ENCODE measurements at regions not wholly inside any gene's neighbourhood (a gene's known extent, or its start where the extent isn't known, plus 50 kb on each side); places are given as distances from the start of the nearest gene placed in this dataset.

GRCh38 chr17:73758245-73758644, 114.0 kb upstream of the SDK2 start:
- no peak for DNase-seq

GRCh38 chr17:73759324-73759723, 115.1 kb upstream of the SDK2 start:
- no peak for DNase-seq

- DNase-seq: no peak
Measured at GRCh38 chr17:73759734-73760438, 115.6 kb upstream of the SDK2 start.

- no peak for DNase-seq
Measured at GRCh38 chr17:73760439-73760758, 116.2 kb upstream of the SDK2 start.

DNA sequence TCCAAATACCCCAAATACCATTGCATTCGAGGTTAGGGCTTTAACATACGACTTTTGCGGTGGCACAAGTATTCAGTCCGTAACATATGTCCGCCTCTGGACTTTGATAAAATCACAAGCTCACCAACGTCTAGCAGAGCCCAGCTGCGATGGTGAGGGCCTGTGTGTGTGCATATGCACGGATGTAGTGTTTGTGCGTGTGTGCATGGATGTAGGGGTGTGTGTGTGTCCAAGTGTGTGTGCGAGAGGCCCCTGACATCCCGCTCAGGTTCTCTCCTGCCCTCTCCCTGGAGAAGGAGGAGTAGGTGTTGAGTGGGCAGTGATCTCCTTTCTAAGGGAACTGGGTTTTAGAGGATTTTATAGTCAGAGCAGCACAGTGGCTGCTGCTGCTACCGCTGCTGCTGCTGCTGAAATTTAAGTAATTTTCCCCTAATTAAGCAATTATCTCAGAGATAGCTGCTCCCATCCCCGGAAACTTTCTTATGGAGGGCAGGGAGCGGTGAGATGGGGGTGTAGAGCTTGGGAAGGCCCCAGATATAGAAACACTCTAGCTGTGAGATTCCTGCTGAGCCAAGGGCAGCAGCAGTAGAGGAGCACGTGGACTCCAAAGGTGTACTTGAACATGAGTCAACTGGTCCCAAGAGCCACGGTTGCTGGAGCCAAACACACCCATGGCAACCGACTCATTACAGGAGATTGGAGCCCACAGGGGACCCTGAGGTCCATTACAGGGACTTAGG, 121.7 kb upstream of the SDK2 start:
- DNase-seq: no peak

GRCh38 chr17:73767696-73768095, 123.5 kb upstream of the SDK2 start:
- no peak for DNase-seq

- no peak for DNase-seq
Measured at GRCh38 chr17:73768691-73769090, 124.4 kb upstream of the SDK2 start.

DNA sequence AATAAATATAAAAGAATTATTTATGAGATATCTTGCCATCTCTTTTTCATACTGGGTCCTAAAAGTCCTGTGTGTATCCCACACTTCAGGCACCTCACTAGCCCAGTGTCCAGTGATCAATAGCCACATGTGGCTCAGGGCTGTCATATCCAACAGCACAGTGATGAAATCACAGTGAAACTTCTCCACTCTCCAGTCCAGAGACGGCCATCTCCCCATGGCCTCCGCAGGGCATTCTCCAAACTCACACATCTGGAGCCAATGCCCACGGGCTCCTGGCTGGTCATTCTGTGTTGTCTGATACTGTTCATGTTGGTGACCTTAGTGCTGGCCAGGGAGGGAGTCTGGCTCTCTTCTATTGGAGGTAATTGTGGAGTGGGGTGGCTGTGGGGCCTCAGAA, 125.2 kb upstream of the SDK2 start:
- DNase-seq: no peak

- no peak for DNase-seq
Measured at GRCh38 chr17:73770115-73770848, 126.0 kb upstream of the SDK2 start.

DNA sequence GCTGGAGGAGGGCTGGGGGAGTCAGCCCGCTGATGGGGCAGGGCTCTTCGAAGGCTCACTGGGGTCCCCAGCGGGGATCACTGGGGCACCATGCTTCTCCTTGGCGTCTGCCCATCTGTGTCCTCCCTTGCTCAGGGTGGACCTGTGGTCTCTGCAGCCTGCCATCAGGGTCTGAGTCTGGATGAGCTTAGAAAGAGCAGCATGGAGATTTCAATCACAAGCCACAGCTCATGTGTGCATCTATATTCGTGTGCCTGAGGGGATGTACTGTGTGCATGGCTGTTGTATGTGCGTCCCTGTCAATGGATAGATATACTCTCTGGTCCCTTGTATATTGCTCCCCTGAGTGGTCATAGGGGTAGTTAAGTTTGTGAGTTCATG, 126.6 kb upstream of the SDK2 start:
- DNase-seq: no peak

DNA sequence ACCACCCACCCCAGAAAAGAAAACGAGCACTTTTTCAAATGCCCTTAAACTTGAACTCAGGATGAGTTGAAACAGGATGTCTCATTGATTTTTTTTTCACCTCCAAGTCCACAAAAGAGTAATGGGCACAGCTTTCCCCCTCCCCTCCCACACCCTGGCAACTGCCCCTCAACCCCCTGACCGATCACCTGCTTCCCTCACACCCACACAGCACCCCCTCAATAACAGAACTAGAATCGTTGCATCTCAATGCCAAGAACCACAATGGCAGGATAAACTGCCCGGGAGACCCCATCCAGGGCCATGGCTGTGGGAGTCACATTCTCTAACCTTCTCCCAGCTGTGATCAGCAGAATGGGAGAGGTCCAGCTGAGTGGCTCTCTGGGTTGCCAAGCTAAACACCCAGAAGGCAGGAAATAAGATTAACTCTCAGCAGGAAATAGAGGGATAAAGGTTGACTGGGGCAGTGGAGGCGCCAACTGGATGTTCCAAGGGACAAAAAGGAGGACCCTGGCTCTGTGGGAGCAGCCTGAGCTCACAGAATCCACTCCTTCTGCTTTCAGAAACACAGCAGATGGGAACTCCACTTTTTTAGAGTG, 128.0 kb upstream of the SDK2 start:
- no peak for DNase-seq

- peak; percentile 57 for DNase-seq
Measured at GRCh38 chr17:73773702-73774101, 129.5 kb upstream of the SDK2 start.

DNA sequence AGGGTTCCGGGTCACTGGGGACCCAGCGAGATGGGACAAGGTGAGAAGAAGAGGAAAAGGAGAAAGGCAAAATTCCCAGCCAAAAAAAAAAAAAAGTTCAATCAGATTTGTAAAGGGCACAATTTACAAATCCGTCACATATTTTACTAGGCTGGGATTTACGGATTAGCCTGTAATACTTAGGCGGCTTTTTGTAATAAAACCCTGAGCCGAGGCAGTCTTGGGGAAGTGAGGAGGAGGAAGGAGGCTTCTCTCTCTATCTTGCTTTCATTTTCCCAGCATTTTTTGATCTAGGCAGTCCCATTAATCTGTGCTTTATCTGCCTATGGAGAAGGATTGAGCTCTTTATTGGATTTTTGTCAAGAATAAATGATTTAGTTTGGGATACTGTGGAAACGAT, 130.6 kb upstream of the SDK2 start:
- DNase-seq: no peak

GRCh38 chr17:73776351-73777130, 132.3 kb upstream of the SDK2 start:
- no peak for DNase-seq

GRCh38 chr17:73777131-73777449, 132.8 kb upstream of the SDK2 start:
- DNase-seq: no peak

GRCh38 chr17:73782231-73782630, 138.0 kb upstream of the SDK2 start:
- DNase-seq: no peak

- no peak for DNase-seq
Measured at GRCh38 chr17:73782641-73783381, 138.6 kb upstream of the SDK2 start.

DNA sequence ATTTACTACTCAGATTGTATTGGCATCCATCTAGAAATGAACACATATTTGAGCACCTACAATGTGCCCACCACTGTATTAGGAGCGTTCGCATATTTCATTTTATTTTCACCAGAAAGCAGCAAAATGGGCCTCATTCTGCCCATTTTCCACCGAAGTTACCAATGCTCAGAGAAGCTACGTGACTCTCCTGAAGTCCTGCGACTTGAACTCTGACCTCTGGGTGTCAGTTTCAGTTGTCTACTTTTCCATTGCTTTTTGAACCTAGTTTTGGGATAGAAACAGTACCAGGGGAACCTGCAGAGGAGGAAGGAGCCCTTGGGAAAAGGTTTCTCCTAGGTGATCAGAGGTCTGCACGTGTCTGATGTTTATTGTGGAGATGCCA, 139.1 kb upstream of the SDK2 start:
- DNase-seq: no peak

DNA sequence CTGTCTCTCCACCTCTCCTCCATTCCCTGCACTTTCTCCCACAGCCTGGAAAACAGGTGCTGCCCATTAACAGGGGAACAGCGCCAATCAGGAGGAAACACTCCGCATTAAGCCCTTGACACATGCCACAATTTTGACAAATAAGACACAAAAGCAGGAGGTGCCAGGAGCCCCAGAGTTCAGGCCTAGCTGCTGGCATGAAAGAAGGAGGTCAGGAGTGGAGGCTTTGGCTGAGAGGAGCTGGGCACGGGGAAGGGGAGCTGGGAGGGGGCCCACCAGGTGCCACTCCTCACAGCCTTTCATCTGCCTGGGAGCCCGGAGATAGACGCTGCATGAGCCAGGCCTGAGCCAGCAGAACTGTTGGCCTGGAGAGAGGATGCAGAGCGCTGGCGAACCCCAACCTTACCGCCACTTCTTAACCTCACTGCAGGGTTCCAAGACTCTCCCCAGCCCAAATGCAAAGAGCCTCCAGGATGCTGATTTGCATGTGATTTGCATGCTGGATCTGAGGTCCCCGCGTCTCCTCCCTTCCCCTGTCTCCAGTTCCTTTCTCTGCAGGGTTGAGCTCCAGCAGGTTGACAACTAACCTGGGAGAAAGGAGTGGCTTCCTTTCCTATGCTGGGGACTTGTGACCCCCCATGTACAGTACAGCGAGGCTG, 139.8 kb upstream of the SDK2 start:
- DNase-seq: no peak

DNA sequence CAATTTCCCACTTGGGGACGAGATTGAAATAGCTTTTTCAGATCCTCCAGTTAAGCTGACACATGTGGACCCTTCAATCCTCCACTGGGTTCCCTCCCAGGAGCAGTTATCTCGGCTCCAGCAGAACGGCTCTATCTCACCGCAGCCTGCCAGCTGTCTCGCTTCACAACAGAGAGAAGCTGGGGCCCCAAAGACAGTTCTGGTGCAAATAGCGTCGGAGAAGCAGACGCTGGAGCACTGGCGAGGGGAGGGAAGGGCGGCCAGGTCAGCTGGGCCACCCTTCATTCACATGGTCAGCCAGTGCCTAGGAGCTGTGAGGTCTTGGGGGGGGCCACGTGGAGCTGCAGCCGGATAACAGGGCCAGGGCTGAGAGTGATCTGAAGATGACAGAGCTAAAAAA, 141.3 kb upstream of the SDK2 start:
- DNase-seq: no peak

GRCh38 chr17:73785958-73786743, 141.9 kb upstream of the SDK2 start:
- no peak for DNase-seq

Data from NK-92 treated with Interleukin-12 subunit alpha and Interleukin-12 subunit beta, amount 100 ng/mL, for 24 hours (cell line).